Activated naive CD4-positive, alpha-beta T cell treated with anti-CD3 and anti-CD28 coated beads, Interleukin-2, amount 10 ng/mL, durations not matched to agents 7 days and 5 days (primary cell): ENCODE measurements at regions not wholly inside any gene's neighbourhood (a gene's known extent, or its start where the extent isn't known, plus 50 kb on each side); places are given as distances from the start of the nearest gene placed in this dataset.

Experiments
- CTCF ChIA-PET: fragments of 350-600 bp; sonication (Branson Sonifier 250); formaldehyde crosslinking; loops from one replicate; lab custom pipeline; 2021; ENCODE audit warnings: antibody characterized with exemption; lab: Charles Lee
- DNase-seq: peaks from one replicate; pipeline ENCODE4 v3.0.0-alpha.2; 2020
- H3K27ac Mint-ChIP-seq: one replicate; pipeline ENCODE4 v1.8.0; 2021; ENCODE audit warnings: mild to moderate bottlenecking, moderate library complexity, mixed read lengths
- H3K27me3 Mint-ChIP-seq: one replicate; pipeline ENCODE4 v1.8.0; 2021; ENCODE audit warnings: mild to moderate bottlenecking, mixed read lengths
- H3K36me3 Mint-ChIP-seq: one replicate; pipeline ENCODE4 v1.8.0; 2021; ENCODE audit warnings: mixed read lengths
- H3K4me1 Mint-ChIP-seq: one replicate; pipeline ENCODE4 v1.8.0; 2021; ENCODE audit warnings: mixed read lengths
- H3K4me3 Mint-ChIP-seq: one replicate; pipeline ENCODE4 v1.8.0; 2021; ENCODE audit warnings: mild to moderate bottlenecking, moderate library complexity, mixed read lengths
- H3K9me3 Mint-ChIP-seq: one replicate; pipeline ENCODE4 v1.8.0; 2021; ENCODE audit warnings: mixed read lengths

DNA sequence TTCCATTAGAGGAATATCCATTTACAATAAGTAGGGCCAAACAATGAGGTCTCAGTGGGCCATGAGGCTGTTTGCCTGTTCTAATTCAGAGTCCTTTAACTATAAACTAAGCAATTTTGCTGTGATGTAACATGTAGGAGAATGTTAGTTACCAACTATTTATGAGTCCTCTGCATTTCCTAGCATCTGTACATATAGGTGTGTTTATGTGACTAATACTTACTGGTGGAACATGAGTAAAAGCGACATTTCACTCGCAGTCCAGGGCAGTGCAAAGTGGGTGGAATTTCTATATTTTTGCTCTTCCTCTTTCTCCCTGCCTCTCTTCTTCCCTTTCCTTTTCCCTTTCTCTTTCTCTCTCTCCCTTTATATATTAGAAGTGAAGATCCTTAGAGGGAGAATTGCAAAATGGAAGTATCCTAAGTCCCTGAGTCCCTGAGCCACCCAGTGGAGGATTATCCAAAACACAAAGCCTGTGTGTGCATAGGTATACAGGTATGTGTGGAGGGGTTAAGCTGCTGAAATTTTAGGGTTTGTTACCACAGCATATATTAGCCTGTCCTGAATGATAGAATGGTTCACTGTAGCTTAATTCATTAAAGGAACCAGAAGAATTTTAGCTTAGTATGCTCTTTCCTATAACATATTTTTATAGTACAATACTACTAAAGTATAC lies 487.0 kb upstream of the FANCL start:
- DNase-seq: no peak
- H3K4me1 Mint-ChIP-seq: no peaks in the 10 kb centered on the region
- H3K27me3 Mint-ChIP-seq: no peaks in the 10 kb centered on the region
- no peak overlapping the region for H3K27ac Mint-ChIP-seq
- no peaks in the 10 kb centered on the region for H3K36me3 Mint-ChIP-seq
- H3K9me3 Mint-ChIP-seq: no peaks in the 10 kb centered on the region
- H3K4me3 Mint-ChIP-seq: no peak overlapping the region
- CTCF ChIA-PET: no interaction called here

DNA sequence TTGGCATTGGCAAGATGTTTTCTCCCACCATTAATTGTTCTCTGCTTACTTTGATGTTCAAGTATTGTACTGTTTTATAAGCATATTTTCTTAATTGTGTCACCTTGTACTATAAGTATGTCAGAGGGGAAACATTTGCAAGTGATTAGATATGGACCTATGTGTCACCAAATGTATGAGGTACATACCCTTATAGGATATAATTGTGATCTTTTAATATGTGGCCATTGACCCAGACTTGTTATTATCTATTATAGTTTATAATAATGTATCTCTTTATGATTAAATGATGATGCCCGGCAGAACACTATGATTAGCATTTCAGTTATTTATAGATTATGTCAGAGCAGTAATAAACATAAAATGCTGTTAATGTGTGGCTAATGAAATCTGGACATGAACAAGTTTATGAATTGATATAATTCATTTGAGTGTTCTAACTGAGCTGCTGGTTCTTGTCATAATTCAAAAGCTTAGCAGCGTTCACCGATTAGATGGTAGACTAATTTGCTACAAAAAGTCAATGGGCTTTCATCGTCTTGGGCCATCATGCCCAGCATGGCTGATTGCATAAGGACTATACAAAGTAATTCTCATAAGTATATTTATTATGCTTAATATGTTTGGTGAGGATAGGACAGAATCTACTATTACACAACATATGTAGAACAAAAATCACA lies 480.9 kb upstream of the FANCL start:
- Mint-ChIP-seq H3K9me3 (no peaks in the 10 kb centered on the region), H3K4me3 (no peak overlapping the region), H3K4me1 (no peaks in the 10 kb centered on the region), H3K36me3 (no peaks in the 10 kb centered on the region), H3K27me3 (no peaks in the 10 kb centered on the region), H3K27ac (no peak overlapping the region)
- no peak for DNase-seq
- CTCF ChIA-PET: no interaction called here

- CTCF ChIA-PET: no interaction called here
These were observed 479.9 kb upstream of the FANCL start for GRCh38 chr2:58720770-58721697.

GRCh38 chr2:58720033-58720769 lies 479.1 kb upstream of the FANCL start:
- Mint-ChIP-seq H3K27me3 (no peaks in the 10 kb centered on the region), H3K27ac (no peak overlapping the region), H3K9me3 (no peaks in the 10 kb centered on the region), H3K4me1 (no peaks in the 10 kb centered on the region), H3K36me3 (no peaks in the 10 kb centered on the region), H3K4me3 (no peak overlapping the region)
- CTCF ChIA-PET: no interaction called here
- no peak for DNase-seq

More at GRCh38 chr2:58720770-58721697, 479.9 kb upstream of the FANCL start:
- H3K36me3 Mint-ChIP-seq: no peaks in the 10 kb centered on the region
- H3K4me1 Mint-ChIP-seq: no peaks in the 10 kb centered on the region
- H3K4me3 Mint-ChIP-seq: no peak overlapping the region
- H3K27ac Mint-ChIP-seq: no peak overlapping the region
- DNase-seq: no peak
- no peaks in the 10 kb centered on the region for H3K9me3 Mint-ChIP-seq
- H3K27me3 Mint-ChIP-seq: no peaks in the 10 kb centered on the region

DNA sequence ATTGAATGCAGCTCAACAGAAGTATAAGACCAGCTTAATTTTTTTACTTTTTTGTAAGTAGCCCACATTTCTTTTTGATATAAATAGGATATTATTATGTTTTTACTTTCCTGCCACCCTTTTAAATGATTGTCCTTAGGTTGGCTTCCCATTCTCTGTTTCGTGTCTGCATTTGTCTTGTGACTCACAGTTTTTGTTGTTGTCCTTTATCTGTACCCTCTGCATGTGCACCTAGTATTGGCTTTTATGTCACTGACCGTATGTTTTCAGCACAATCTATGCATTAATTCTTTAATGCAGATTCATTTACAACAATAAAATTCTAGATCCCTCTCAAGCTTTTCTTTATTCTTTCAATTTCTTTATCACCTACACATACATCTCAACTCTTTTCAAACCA lies 474.2 kb upstream of the FANCL start:
- H3K4me3 Mint-ChIP-seq: no peak overlapping the region
- no peaks in the 10 kb centered on the region for H3K36me3 Mint-ChIP-seq
- no peak overlapping the region for H3K27ac Mint-ChIP-seq
- DNase-seq: no peak
- H3K9me3 Mint-ChIP-seq: no peaks in the 10 kb centered on the region
- CTCF ChIA-PET: no interaction called here
- no peaks in the 10 kb centered on the region for H3K27me3 Mint-ChIP-seq
- no peaks in the 10 kb centered on the region for H3K4me1 Mint-ChIP-seq

DNA sequence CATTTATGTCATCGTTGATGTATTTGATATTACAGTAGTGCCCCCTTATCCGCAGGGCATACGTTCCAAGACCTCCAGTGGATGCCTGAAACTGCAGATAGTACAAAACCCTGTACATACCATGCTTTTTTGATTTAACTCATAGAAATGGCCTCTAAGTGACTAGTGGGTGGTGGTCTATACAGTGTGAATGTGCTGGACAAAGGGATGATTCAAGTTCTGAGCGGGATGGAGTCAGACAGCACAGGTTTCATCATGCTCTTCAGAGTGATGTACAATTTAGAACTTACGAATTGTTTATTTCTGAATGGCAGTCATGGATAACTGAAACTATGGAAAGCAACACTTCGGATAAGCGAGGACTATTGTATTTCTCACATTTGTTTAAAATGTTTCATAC lies 473.1 kb upstream of the FANCL start:
- Mint-ChIP-seq H3K4me3 (no peak overlapping the region), H3K4me1 (no peaks in the 10 kb centered on the region), H3K36me3 (no peaks in the 10 kb centered on the region), H3K27me3 (no peaks in the 10 kb centered on the region), H3K27ac (no peak overlapping the region), H3K9me3 (no peaks in the 10 kb centered on the region)
- DNase-seq: no peak
- CTCF ChIA-PET: no interaction called here

GRCh38 chr2:58710795-58711279 lies 469.7 kb upstream of the FANCL start:
- H3K9me3 Mint-ChIP-seq: no peaks in the 10 kb centered on the region
- CTCF ChIA-PET: interaction anchor here (1.2 kb wide), 1 partner anchor 19 kb away, joined by 3 read pairs; no protein-coding TSS in a partner anchor

DNA sequence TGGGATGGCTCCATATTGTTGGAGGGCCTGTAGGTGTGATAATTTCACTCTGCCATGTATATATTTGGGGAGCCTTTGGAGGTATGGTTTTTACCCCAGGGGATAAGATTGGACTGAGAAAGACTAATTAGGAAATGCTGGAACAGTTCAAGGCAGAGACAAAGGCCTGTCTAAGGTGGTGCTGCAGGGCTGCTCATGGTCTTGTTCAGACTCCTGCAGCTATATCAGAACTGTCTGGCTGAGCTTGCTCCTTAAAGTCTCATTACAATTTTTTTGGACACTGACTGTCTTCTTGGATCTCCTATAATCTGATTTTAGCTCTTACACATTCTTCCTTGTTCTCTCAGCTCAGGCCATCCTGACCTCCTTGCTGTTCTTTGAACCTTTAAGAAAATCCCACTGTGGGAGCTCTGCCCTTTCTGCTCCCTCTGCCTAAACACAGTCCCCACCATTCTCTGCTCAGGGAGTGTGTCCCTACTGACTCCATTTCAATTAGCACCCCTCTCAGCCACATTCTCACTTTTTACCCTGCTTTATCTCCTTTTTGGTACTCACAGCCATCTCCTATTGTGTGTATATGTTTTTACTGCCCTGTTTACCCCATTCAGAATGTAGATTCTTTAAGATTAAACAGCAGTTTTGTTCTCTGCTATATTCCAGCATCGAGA lies 468.7 kb upstream of the FANCL start:
- Mint-ChIP-seq H3K27ac (no peak overlapping the region), H3K36me3 (no peaks in the 10 kb centered on the region), H3K9me3 (no peaks in the 10 kb centered on the region), H3K4me1 (no peaks in the 10 kb centered on the region), H3K27me3 (no peaks in the 10 kb centered on the region), H3K4me3 (no peak overlapping the region)
- no peak for DNase-seq
- CTCF ChIA-PET: interaction anchor here (1.2 kb wide), 1 partner anchor 20 kb away, joined by 3 read pairs; no protein-coding TSS in a partner anchor

More at GRCh38 chr2:58710795-58711279, 469.7 kb upstream of the FANCL start:
- Mint-ChIP-seq H3K4me1 (no peaks in the 10 kb centered on the region), H3K27ac (peak overlapping the region; percentile 39), H3K27me3 (no peaks in the 10 kb centered on the region), H3K36me3 (no peaks in the 10 kb centered on the region), H3K4me3 (no peak overlapping the region)
- DNase-seq: no peak

DNA sequence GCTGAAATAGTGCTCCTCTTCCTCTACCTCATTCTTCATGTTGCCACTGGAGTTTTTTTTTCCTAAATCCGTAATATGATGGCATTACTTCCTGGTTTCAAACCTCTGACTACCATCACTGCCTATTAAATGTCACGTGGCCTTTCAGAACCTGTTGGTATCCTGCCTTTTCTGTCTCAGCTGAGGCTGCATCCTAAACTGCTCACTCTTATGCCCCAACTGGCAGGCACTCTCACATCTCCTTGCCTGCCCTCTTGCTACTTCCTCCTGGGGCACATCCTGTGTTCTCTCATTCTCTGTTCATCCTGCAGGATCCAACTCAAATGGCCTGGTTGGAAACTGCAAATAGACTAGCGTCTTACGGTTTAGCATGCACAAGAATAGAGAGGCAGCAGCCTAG lies 468.1 kb upstream of the FANCL start:
- Mint-ChIP-seq H3K27me3 (no peaks in the 10 kb centered on the region), H3K9me3 (no peaks in the 10 kb centered on the region), H3K4me1 (no peaks in the 10 kb centered on the region), H3K4me3 (no peak overlapping the region), H3K27ac (no peak overlapping the region), H3K36me3 (no peaks in the 10 kb centered on the region)
- no peak for DNase-seq
- CTCF ChIA-PET: no interaction called here

- no peaks in the 10 kb centered on the region for H3K36me3 Mint-ChIP-seq
- no peak overlapping the region for H3K27ac Mint-ChIP-seq
- DNase-seq: no peak
- no peaks in the 10 kb centered on the region for H3K9me3 Mint-ChIP-seq
- H3K4me3 Mint-ChIP-seq: no peak overlapping the region
- CTCF ChIA-PET: no interaction called here
- no peaks in the 10 kb centered on the region for H3K27me3 Mint-ChIP-seq
- no peaks in the 10 kb centered on the region for H3K4me1 Mint-ChIP-seq
These were observed 467.4 kb upstream of the FANCL start for GRCh38 chr2:58708565-58708964.

GRCh38 chr2:58702302-58702885 lies 461.3 kb upstream of the FANCL start:
- Mint-ChIP-seq H3K27me3 (no peaks in the 10 kb centered on the region), H3K4me3 (no peak overlapping the region), H3K36me3 (no peaks in the 10 kb centered on the region), H3K4me1 (no peaks in the 10 kb centered on the region), H3K9me3 (no peaks in the 10 kb centered on the region), H3K27ac (no peak overlapping the region)
- no peak for DNase-seq
- CTCF ChIA-PET: no interaction called here

- H3K4me3 Mint-ChIP-seq: no peak overlapping the region
- no peaks in the 10 kb centered on the region for H3K4me1 Mint-ChIP-seq
- H3K27ac Mint-ChIP-seq: no peak overlapping the region
- H3K27me3 Mint-ChIP-seq: no peaks in the 10 kb centered on the region
- no peaks in the 10 kb centered on the region for H3K36me3 Mint-ChIP-seq
- H3K9me3 Mint-ChIP-seq: no peaks in the 10 kb centered on the region
- DNase-seq: no peak
- CTCF ChIA-PET: no interaction called here
These were observed 460.7 kb upstream of the FANCL start for GRCh38 chr2:58701688-58702301.

DNA sequence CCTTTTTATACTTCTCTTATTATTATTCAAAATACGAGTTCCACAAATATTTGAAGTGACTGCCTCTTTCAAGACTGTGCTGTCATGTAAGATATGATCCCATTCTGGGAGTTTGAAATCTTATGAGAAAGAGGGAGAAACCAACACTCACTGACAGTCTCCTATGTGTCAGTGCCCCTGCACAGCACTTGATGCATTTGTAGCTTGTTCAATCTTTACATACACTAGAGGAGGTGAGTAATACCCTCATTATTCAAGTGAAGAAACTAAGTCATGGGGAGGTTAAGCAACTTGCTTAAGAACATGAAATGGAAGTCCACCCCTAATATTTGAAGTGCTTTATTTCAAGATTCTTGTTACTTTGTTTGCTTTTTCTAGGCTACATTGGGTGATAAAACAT lies 459.5 kb upstream of the FANCL start:
- no peak for DNase-seq
- Mint-ChIP-seq H3K4me1 (no peaks in the 10 kb centered on the region), H3K27me3 (no peaks in the 10 kb centered on the region), H3K27ac (no peak overlapping the region), H3K36me3 (no peaks in the 10 kb centered on the region), H3K9me3 (no peaks in the 10 kb centered on the region), H3K4me3 (no peak overlapping the region)
- CTCF ChIA-PET: no interaction called here
